Liver (tissue), 8 donors: ENCODE measurements at regions not wholly inside any gene's neighbourhood (a gene's known extent, or its start where the extent isn't known, plus 50 kb on each side); places are given as distances from the start of the nearest gene placed in this dataset.
A peak's percentile ranks its signal among the peaks of the same experiment; 100 is the strongest.

Experiments
- DNase-seq: peaks from one replicate; pipeline ENCODE4 v3.0.0-alpha.2; 2017; ENCODE audit warnings: low spot score
- H3K27ac ChIP-seq, 2 donors: one replicate each; pipeline ENCODE4 v1.7.0; 2013; ENCODE audit warnings: inconsistent platforms in 2 of 2, low read length in 2 of 2, control low read depth in 1 of 2, low read depth in 1 of 2, mild to moderate bottlenecking in 1 of 2
- H3K27me3 ChIP-seq, 4 donors: one replicate each; pipeline versions ENCODE4 v1.6.1 to v1.7.0; 2013; ENCODE audit warnings: low read length in 3 of 4, inconsistent platforms in 1 of 4, mild to moderate bottlenecking in 1 of 4, moderate library complexity in 1 of 4; ENCODE audit not compliant: control insufficient read depth in 4 of 4, insufficient read depth in 4 of 4
- H3K36me3 ChIP-seq, 4 donors: one replicate each; pipeline versions ENCODE4 v1.6.1 to v1.7.0; 2013; ENCODE audit warnings: low read length in 3 of 4, mild to moderate bottlenecking in 3 of 4, low read depth in 1 of 4, moderate library complexity in 1 of 4; ENCODE audit not compliant: control insufficient read depth in 4 of 4, insufficient read depth in 3 of 4
- H3K4me1 ChIP-seq, 4 donors: one replicate each; pipeline versions ENCODE4 v1.6.1 to v1.7.0; 2013; ENCODE audit warnings: low read length in 3 of 4, mild to moderate bottlenecking in 3 of 4, moderate library complexity in 1 of 4; ENCODE audit not compliant: control insufficient read depth in 4 of 4, insufficient read depth in 4 of 4
- H3K4me3 ChIP-seq, 3 donors: one replicate each; pipeline versions ENCODE4 v1.6.1 to v1.7.0; 2013; ENCODE audit warnings: low read length in 3 of 3, control low read depth in 1 of 3, low read depth in 1 of 3, mild to moderate bottlenecking in 1 of 3
- H3K9ac ChIP-seq, 2 donors: one replicate each; pipeline ENCODE4 v1.7.0; 2013; ENCODE audit warnings: low read length in 2 of 2, mild to moderate bottlenecking in 2 of 2, moderate library complexity in 2 of 2, control low read depth in 1 of 2, low read depth in 1 of 2
- H3K9me3 ChIP-seq, 4 donors: one replicate each; pipeline versions ENCODE4 v1.6.1 to v1.7.0; 2013; ENCODE audit warnings: low read length in 3 of 4; ENCODE audit not compliant: control insufficient read depth in 4 of 4
- EGR1 ChIP-seq, 2 donors: IDR thresholded peaks; 2 replicates each; pipeline ENCODE4 v1.6.1; 2016 to 2018; ENCODE audit warnings: antibody characterized with exemption in 2 of 2, low read depth in 2 of 2
- FOXA1 ChIP-seq: IDR thresholded peaks from 2 replicates; pipeline ENCODE4 v1.6.1; 2016; ENCODE audit warnings: antibody characterized with exemption
- FOXA2 ChIP-seq: IDR thresholded peaks from 2 replicates; pipeline ENCODE4 v1.6.1; 2016; ENCODE audit warnings: antibody characterized with exemption
- GABPA ChIP-seq, 2 donors: IDR thresholded peaks in 1 of 2; conservative IDR thresholded peaks in 1 of 2; 2 replicates each; pipeline ENCODE4 v1.6.1; 2016; ENCODE audit warnings: antibody characterized with exemption in 2 of 2, mild to moderate bottlenecking in 1 of 2, moderate library complexity in 1 of 2
- HNF4G ChIP-seq: IDR thresholded peaks from 2 replicates; pipeline ENCODE4 v1.6.1; 2016; ENCODE audit warnings: antibody characterized with exemption
- JUND ChIP-seq, 2 donors: IDR thresholded peaks; 2 replicates each; pipeline ENCODE4 v1.6.1; 2016; ENCODE audit warnings: antibody characterized with exemption in 2 of 2
- NR2F2 ChIP-seq: IDR thresholded peaks from 2 replicates; pipeline ENCODE4 v1.6.1; 2016; ENCODE audit warnings: antibody characterized with exemption
- RAD21 ChIP-seq, 2 donors: IDR thresholded peaks; 2 replicates each; pipeline ENCODE4 v1.6.1; 2016; ENCODE audit warnings: antibody characterized with exemption in 2 of 2, mild to moderate bottlenecking in 2 of 2
- SP1 ChIP-seq: IDR thresholded peaks from 2 replicates; pipeline ENCODE4 v1.6.1; 2018; ENCODE audit warnings: antibody characterized with exemption, mild to moderate bottlenecking
- TAF1 ChIP-seq: conservative IDR thresholded peaks from 2 replicates; pipeline ENCODE4 v1.6.1; 2016; ENCODE audit warnings: antibody characterized with exemption, mild to moderate bottlenecking
- YY1 ChIP-seq: IDR thresholded peaks from 2 replicates; pipeline ENCODE4 v1.6.1; 2016; ENCODE audit warnings: antibody characterized with exemption, mild to moderate bottlenecking
- WGBS: extraction: QIAGEN DNeasy Blood & Tissue Kit; methylation state at CpG from one replicate; pipeline ENCODE4 v1.1.7; 2013; 5-methylcytosine and 5-hydroxymethylcytosine counted together
- TF ChIP-seq, protein P1 (sequence below): IDR thresholded peaks from 2 replicates; pipeline ENCODE4 v1.6.1; 2016; ENCODE audit warnings: antibody characterized with exemption
- TF ChIP-seq, protein P2 (sequence below): IDR thresholded peaks from 2 replicates; pipeline ENCODE4 v1.6.1; 2016; ENCODE audit warnings: antibody characterized with exemption
- TF ChIP-seq, protein P3 (sequence below): fragments of 150-350 bp; IDR thresholded peaks from 2 replicates; pipeline ENCODE4 v1.5.1; 2017; ENCODE audit warnings: improper control_type of control experiment, low read depth, low read length; ENCODE audit not compliant: missing input control
- TF ChIP-seq, protein P4 (sequence below): IDR thresholded peaks from 2 replicates; pipeline ENCODE4 v1.6.1; 2016; ENCODE audit warnings: antibody characterized with exemption, mild to moderate bottlenecking
- donor health status: healthy.
- donor health status: healthy.
- donor health status: healthy.
- donor health status: healthy.
- donor health status: healthy.

DNA sequence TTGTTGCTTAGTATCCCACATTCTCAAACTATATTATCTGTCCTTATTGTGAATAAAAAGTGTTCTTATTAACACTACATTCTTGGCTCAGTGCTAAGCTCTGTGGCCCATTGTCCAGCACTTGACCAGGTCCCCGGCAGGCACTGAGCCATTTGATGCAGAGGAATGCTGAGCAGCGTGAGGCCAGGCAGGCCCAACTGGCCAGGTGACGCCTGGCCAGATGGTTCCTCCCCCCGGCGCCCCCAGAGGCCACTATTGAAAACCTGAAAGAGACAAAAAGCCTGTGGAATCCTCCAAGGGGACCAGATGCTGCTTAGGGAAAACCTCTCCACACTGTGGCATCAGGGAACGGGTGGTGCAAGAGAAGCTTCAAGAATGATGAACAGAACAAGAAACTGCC, 597.5 kb upstream of the JAG1 start (continued):
- TF ChIP-seq, protein P1, sequence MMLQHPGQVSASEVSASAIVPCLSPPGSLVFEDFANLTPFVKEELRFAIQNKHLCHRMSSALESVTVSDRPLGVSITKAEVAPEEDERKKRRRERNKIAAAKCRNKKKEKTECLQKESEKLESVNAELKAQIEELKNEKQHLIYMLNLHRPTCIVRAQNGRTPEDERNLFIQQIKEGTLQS = no peak
- no peak for TF ChIP-seq TAF1
- TF ChIP-seq EGR1 (IDR thresholded peaks at IDR 0.05; ENCODE audit: low read depth in 2 of 2) = no peak
- TF ChIP-seq JUND (IDR thresholded peaks at IDR 0.05) = no peak

DNA sequence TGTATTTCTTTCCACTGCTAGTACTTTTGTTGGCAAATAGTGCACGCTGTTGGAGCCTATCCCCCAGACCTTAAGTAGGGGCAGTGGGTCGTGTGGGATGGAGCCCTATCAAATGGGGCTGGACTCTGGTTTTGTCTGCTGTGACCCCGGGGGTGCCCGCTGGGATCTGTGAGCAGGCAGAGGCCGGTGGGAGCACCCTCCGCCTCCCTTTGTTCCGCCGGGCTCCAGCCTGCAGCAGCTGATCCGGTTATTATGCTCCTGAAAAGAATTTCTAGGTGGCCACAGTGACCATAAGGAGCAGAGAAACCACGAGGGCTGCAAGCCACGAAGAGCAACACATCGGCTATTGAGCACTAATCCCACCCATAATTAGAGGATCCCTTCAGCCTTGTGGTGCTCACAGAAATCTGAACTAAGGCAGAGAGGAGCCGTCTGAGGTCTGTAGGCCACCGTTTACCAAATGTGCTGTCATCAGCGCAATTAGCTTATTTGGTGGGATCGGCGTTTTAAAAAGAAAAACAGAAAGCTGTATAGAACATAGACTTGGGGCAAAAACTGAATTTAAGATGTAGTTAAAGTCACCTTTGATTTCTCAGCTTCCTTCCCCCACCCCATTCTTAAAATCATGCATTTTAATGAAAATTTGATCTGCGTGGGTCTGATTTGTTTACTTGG, 598.3 kb upstream of the JAG1 start:
- Histone ChIP-seq H3K4me1 (no peaks in the 10 kb centered on the region), H3K4me3 (no peak overlapping the region), H3K36me3 (no peaks in the 10 kb centered on the region), H3K27me3 (no peaks in the 10 kb centered on the region), H3K9me3 (no peaks in the 10 kb centered on the region), H3K27ac (no peak overlapping the region), H3K9ac (no peak overlapping the region)
- no peak for TF ChIP-seq FOXA2
- TF ChIP-seq, protein P2, sequence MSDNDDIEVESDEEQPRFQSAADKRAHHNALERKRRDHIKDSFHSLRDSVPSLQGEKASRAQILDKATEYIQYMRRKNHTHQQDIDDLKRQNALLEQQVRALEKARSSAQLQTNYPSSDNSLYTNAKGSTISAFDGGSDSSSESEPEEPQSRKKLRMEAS = no peak
- no peak for TF ChIP-seq SP1
- TF ChIP-seq FOXA1 = no peak
- TF ChIP-seq YY1 = no peak
- TF ChIP-seq, protein P3, sequence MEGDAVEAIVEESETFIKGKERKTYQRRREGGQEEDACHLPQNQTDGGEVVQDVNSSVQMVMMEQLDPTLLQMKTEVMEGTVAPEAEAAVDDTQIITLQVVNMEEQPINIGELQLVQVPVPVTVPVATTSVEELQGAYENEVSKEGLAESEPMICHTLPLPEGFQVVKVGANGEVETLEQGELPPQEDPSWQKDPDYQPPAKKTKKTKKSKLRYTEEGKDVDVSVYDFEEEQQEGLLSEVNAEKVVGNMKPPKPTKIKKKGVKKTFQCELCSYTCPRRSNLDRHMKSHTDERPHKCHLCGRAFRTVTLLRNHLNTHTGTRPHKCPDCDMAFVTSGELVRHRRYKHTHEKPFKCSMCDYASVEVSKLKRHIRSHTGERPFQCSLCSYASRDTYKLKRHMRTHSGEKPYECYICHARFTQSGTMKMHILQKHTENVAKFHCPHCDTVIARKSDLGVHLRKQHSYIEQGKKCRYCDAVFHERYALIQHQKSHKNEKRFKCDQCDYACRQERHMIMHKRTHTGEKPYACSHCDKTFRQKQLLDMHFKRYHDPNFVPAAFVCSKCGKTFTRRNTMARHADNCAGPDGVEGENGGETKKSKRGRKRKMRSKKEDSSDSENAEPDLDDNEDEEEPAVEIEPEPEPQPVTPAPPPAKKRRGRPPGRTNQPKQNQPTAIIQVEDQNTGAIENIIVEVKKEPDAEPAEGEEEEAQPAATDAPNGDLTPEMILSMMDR = no peak
- TF ChIP-seq TAF1 = no peak
- no peak for TF ChIP-seq RAD21 (IDR thresholded peaks at IDR 0.05)
- TF ChIP-seq, protein P1 = no peak
- TF ChIP-seq NR2F2 = no peak
- TF ChIP-seq GABPA (IDR thresholded peaks at IDR 0.05 in 1 of 2, conservative IDR thresholded peaks at IDR 0.05 in 1 of 2) = no peak
- no peak for TF ChIP-seq HNF4G
- no peak for TF ChIP-seq JUND (IDR thresholded peaks at IDR 0.05)
- TF ChIP-seq, protein P4, sequence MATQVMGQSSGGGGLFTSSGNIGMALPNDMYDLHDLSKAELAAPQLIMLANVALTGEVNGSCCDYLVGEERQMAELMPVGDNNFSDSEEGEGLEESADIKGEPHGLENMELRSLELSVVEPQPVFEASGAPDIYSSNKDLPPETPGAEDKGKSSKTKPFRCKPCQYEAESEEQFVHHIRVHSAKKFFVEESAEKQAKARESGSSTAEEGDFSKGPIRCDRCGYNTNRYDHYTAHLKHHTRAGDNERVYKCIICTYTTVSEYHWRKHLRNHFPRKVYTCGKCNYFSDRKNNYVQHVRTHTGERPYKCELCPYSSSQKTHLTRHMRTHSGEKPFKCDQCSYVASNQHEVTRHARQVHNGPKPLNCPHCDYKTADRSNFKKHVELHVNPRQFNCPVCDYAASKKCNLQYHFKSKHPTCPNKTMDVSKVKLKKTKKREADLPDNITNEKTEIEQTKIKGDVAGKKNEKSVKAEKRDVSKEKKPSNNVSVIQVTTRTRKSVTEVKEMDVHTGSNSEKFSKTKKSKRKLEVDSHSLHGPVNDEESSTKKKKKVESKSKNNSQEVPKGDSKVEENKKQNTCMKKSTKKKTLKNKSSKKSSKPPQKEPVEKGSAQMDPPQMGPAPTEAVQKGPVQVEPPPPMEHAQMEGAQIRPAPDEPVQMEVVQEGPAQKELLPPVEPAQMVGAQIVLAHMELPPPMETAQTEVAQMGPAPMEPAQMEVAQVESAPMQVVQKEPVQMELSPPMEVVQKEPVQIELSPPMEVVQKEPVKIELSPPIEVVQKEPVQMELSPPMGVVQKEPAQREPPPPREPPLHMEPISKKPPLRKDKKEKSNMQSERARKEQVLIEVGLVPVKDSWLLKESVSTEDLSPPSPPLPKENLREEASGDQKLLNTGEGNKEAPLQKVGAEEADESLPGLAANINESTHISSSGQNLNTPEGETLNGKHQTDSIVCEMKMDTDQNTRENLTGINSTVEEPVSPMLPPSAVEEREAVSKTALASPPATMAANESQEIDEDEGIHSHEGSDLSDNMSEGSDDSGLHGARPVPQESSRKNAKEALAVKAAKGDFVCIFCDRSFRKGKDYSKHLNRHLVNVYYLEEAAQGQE = no peak
- no peak for TF ChIP-seq EGR1 (IDR thresholded peaks at IDR 0.05; ENCODE audit: low read depth in 2 of 2)
- WGBS = 82% methylated on average over 18 of the region's 18 CpGs
- no peak for DNase-seq

DNA sequence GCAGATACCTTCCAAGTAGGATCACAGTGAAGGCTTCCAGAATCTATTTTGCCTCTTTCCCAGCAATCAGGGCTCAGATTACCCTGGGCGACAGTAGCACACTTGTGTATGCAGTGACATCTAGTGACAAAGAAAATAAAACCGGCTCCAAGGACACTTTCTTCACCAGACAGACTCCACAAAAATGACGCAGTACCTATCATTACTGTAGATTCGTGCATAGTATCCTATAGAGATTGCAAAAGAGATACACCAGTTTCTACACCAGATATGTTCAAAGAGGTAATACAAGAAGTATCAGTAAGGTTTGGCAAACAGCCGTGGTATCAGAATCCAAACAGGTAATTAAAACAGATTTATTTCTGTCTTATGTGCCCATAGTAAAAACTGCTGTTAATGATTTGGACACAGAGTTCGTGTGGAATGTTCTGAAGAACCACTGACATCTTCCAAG, 600.4 kb upstream of the JAG1 start:
- H3K9ac ChIP-seq = no peak overlapping the region
- H3K4me3 ChIP-seq = no peak overlapping the region
- DNase-seq = no peak
- H3K4me1 ChIP-seq = no peaks in the 10 kb centered on the region
- H3K27ac ChIP-seq = no peak overlapping the region
- no peaks in the 10 kb centered on the region for H3K36me3 ChIP-seq
- 15% methylated on average over 6 of the region's 6 CpGs for WGBS
- no peaks in the 10 kb centered on the region for H3K9me3 ChIP-seq
- no peaks in the 10 kb centered on the region for H3K27me3 ChIP-seq
- TF ChIP-seq RAD21 (IDR thresholded peaks at IDR 0.05) = peak; percentile 88 to 91
- no peak for TF ChIP-seq HNF4G
- TF ChIP-seq, protein P3 = peak; percentile 43
- TF ChIP-seq NR2F2 = no peak
